Spleen (tissue), 7 donors: ENCODE measurements at regions not wholly inside any gene's neighbourhood (a gene's known extent, or its start where the extent isn't known, plus 50 kb on each side); places are given as distances from the start of the nearest gene placed in this dataset.

Source experiments
- POLR2A ChIP-seq, 3 donors: fragments of 450-650 bp; IDR thresholded peaks; one replicate each; pipeline ENCODE4 v1.5.1; 2017; ENCODE audit warnings: antibody characterized with exemption in 3 of 3, mild to moderate bottlenecking in 1 of 3
- POLR2AphosphoS5 ChIP-seq, 3 donors: sonication (generic); formaldehyde crosslinking; IDR thresholded peaks; one replicate each; pipeline ENCODE4 v1.5.1; 2017; ENCODE audit warnings: antibody characterized with exemption in 3 of 3
- TF ChIP-seq, protein P1 (sequence below), 11 experiments: fragments of 200-600 bp in 7 of 11; fragments of 450-650 bp in 4 of 11; sonication (generic) in 4 of 11; IDR thresholded peaks in 8 of 11; conservative IDR thresholded peaks in 3 of 11; 1 replicate in 7 of 11; 2 replicates in 4 of 11; pipeline versions ENCODE4 v1.4.0 to v1.8.0; 2016 to 2021; ENCODE audit warnings: antibody characterized with exemption in 11 of 11, inconsistent platforms in 4 of 11, mild to moderate bottlenecking in 1 of 11
- donor health status: DM: no; HTN: no; CAD: no; lungs with moderate emphysema.
- donor health status: DM: no; HTN: no; CAD: no.
- donor health status: DM: no; HTN: no; CAD: no.

DNA sequence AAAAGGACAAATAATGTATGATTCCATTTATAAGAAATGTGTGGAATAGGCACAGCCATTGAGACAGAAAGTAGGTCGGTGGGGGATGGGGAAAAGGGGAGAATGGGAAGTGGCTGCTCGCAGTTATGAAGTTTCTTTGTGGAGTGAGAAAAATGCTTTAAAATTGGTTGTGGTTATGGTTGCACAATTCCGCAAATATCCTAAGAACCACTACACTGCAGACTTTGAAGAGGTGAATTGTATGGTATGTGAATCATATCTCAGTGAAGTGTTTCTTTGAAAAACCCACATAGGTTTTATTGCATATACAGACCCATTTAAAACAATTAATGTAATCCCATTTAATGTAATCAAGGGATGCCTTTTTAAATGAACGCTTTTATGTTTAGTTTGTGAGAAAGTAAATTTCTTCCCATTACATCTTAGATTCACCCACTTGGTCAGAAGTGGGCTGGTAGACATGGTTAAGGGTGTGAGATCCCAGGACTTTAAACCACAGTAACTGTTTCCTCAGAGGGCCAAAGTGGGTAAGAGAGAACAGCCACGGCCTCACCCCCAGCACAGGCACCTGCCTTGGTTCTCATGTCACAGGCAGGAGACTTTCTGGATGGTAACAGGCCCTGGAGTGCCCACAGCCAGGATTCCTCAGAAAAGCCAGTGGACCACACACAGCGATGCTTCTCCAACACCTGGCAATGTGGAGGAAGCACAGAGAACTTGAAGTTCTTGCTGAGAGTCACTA, 119.3 kb upstream of the GJB6 start:
- TF ChIP-seq, protein P1, sequence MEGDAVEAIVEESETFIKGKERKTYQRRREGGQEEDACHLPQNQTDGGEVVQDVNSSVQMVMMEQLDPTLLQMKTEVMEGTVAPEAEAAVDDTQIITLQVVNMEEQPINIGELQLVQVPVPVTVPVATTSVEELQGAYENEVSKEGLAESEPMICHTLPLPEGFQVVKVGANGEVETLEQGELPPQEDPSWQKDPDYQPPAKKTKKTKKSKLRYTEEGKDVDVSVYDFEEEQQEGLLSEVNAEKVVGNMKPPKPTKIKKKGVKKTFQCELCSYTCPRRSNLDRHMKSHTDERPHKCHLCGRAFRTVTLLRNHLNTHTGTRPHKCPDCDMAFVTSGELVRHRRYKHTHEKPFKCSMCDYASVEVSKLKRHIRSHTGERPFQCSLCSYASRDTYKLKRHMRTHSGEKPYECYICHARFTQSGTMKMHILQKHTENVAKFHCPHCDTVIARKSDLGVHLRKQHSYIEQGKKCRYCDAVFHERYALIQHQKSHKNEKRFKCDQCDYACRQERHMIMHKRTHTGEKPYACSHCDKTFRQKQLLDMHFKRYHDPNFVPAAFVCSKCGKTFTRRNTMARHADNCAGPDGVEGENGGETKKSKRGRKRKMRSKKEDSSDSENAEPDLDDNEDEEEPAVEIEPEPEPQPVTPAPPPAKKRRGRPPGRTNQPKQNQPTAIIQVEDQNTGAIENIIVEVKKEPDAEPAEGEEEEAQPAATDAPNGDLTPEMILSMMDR (IDR thresholded peaks at IDR 0.05 in 8 of 11, conservative IDR thresholded peaks at IDR 0.05 in 3 of 11) = no peak
- no peak for TF ChIP-seq POLR2A (IDR thresholded peaks at IDR 0.05)
- no peak for TF ChIP-seq POLR2AphosphoS5 (IDR thresholded peaks at IDR 0.05)
